GM23248 (cell line): ENCODE measurements at regions not wholly inside any gene's neighbourhood (a gene's known extent, or its start where the extent isn't known, plus 50 kb on each side); places are given as distances from the start of the nearest gene placed in this dataset.
"Not testable (repeated sequence)": the region's sequence is repeated elsewhere in the genome, so short reads cannot be mapped to it uniquely, and the experiment has no call there.

Experiments used
- EZH2 ChIP-seq: fragments of 200-600 bp; sonication (generic); IDR thresholded peaks from 2 replicates; pipeline ENCODE4 v1.6.1; 2018; ENCODE audit warnings: antibody characterized with exemption, mild to moderate bottlenecking; ENCODE audit not compliant: insufficient read depth, poor library complexity, severe bottlenecking
- EZH2phosphoT487 ChIP-seq: fragments of 200-600 bp; sonication (generic); IDR thresholded peaks from 2 replicates; pipeline ENCODE4 v1.6.1; 2018; ENCODE audit warnings: antibody characterized with exemption, moderate library complexity, mild to moderate bottlenecking, low read depth; ENCODE audit not compliant: insufficient read depth

DNA sequence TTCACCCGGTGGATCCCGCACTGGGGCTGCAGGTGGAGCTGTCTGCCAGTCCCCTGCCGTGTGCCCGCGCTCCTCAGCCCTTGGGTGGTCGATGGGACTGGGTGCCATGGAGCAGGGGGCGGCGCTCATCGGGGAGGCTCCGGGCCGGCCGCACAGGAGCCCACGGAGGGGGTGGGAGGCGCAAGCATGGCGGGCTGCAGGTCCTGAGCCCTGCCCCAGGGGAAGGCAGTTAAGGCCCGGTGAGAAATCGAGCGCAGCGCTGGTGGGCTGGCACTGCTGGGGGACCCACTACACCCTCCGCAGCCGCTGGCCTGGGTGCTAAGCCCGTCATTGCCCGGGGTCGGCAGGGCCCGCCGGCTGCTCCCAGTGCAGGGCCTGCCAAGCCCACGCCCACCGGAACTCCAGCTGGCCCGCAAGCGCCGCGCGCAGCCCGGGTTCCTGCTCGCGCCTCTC is 149.6 kb upstream of the SPRY2 start:
- TF ChIP-seq EZH2, EZH2phosphoT487: not testable (repeated sequence)
